Mesenchymal stem cell (in vitro differentiated cells and primary cell): ENCODE measurements at regions not wholly inside any gene's neighbourhood (a gene's known extent, or its start where the extent isn't known, plus 50 kb on each side); places are given as distances from the start of the nearest gene placed in this dataset.
"Not testable (repeated sequence)": the region's sequence is repeated elsewhere in the genome, so short reads cannot be mapped to it uniquely, and the experiment has no call there.

Source experiments
- DNase-seq: peaks from one replicate; pipeline ENCODE4 v3.0.0-alpha.2; 2013
- H2AFZ ChIP-seq: one replicate; pipeline ENCODE4 v1.6.1; 2013; ENCODE audit warnings: low read depth, mild to moderate bottlenecking, control low read depth, inconsistent platforms, low read length, moderate library complexity
- H2AK5ac ChIP-seq: 2 replicates; pipeline ENCODE4 v1.6.1; 2013; ENCODE audit warnings: low read length, moderate library complexity, mild to moderate bottlenecking, inconsistent platforms; ENCODE audit not compliant: severe bottlenecking
- H2BK120ac ChIP-seq: one replicate; pipeline ENCODE4 v1.6.1; 2013; ENCODE audit warnings: low read depth, mild to moderate bottlenecking, inconsistent platforms, low read length, moderate library complexity
- H2BK12ac ChIP-seq, 2 experiments: one replicate each; pipeline ENCODE4 v1.6.1; 2013; ENCODE audit warnings: inconsistent platforms in 2 of 2, low read length in 2 of 2, mild to moderate bottlenecking in 2 of 2, moderate library complexity in 2 of 2, control low read depth in 1 of 2
- H2BK15ac ChIP-seq: one replicate; pipeline ENCODE4 v1.6.1; 2013; ENCODE audit warnings: mild to moderate bottlenecking, low read depth, inconsistent platforms; ENCODE audit not compliant: poor library complexity, severe bottlenecking
- H2BK5ac ChIP-seq: 2 replicates; pipeline ENCODE4 v1.6.1; 2013; ENCODE audit warnings: low read depth, mild to moderate bottlenecking, low read length, control low read depth, inconsistent platforms; ENCODE audit not compliant: poor library complexity, severe bottlenecking
- H3K14ac ChIP-seq, 2 experiments: one replicate each; pipeline ENCODE4 v1.6.1; 2013; ENCODE audit warnings: inconsistent platforms in 2 of 2, low read length in 2 of 2, control low read depth in 1 of 2, mild to moderate bottlenecking in 1 of 2, moderate library complexity in 1 of 2
- H3K18ac ChIP-seq, 2 experiments: one replicate each; pipeline ENCODE4 v1.6.1; 2013; ENCODE audit warnings: inconsistent platforms in 2 of 2, low read length in 2 of 2, control low read depth in 1 of 2, low read depth in 1 of 2, mild to moderate bottlenecking in 1 of 2
- H3K23ac ChIP-seq, 2 experiments: one replicate each; pipeline ENCODE4 v1.6.1; 2013; ENCODE audit warnings: inconsistent platforms in 2 of 2, low read length in 2 of 2, mild to moderate bottlenecking in 2 of 2, moderate library complexity in 2 of 2, control low read depth in 1 of 2
- H3K27ac ChIP-seq: 2 replicates; pipeline ENCODE4 v1.5.1; 2013; ENCODE audit warnings: mild to moderate bottlenecking, moderate library complexity, low read length, control low read depth, inconsistent platforms; ENCODE audit not compliant: poor library complexity, severe bottlenecking
- H3K27me3 ChIP-seq, 2 experiments: 2 replicates each; pipeline versions ENCODE4 v1.6.1 to v1.7.0; 2013; ENCODE audit warnings: low read length in 2 of 2, mild to moderate bottlenecking in 2 of 2, moderate library complexity in 2 of 2, control low read depth in 1 of 2, inconsistent platforms in 1 of 2; ENCODE audit not compliant: control insufficient read depth in 1 of 2, insufficient read depth in 1 of 2
- H3K36me3 ChIP-seq, 2 experiments: 2 replicates each; pipeline versions ENCODE4 v1.6.1 to v1.7.0; 2013; ENCODE audit warnings: low read length in 2 of 2, control low read depth in 1 of 2, inconsistent platforms in 1 of 2, low read depth in 1 of 2, mild to moderate bottlenecking in 1 of 2; ENCODE audit not compliant: insufficient read depth in 2 of 2, control insufficient read depth in 1 of 2
- H3K4ac ChIP-seq, 2 experiments: one replicate each; pipeline ENCODE4 v1.6.1; 2013; ENCODE audit warnings: inconsistent platforms in 2 of 2, low read length in 2 of 2, mild to moderate bottlenecking in 2 of 2, moderate library complexity in 2 of 2, control low read depth in 1 of 2, low read depth in 1 of 2
- H3K4me1 ChIP-seq: 2 replicates; pipeline ENCODE4 v1.6.1; 2013; ENCODE audit warnings: low read depth, low read length, control low read depth; ENCODE audit not compliant: control insufficient read depth, insufficient read depth
- H3K4me2 ChIP-seq: 2 replicates; pipeline ENCODE4 v1.6.1; 2013; ENCODE audit warnings: low read length, mild to moderate bottlenecking, inconsistent platforms; ENCODE audit not compliant: poor library complexity, severe bottlenecking
- H3K4me3 ChIP-seq, 2 experiments: 2 replicates each; pipeline versions ENCODE4 v1.5.1 to v1.7.0; 2013; ENCODE audit warnings: low read length in 2 of 2, mild to moderate bottlenecking in 2 of 2, control low read depth in 1 of 2, low read depth in 1 of 2; ENCODE audit not compliant: insufficient read depth in 1 of 2
- H3K79me1 ChIP-seq: replicated peaks from 2 replicates; pipeline ENCODE4 v1.6.1; 2013; ENCODE audit warnings: mild to moderate bottlenecking, control low read depth, low read length, inconsistent platforms; ENCODE audit not compliant: poor library complexity, severe bottlenecking
- H3K9ac ChIP-seq: 2 replicates; pipeline ENCODE4 v1.7.0; 2013; ENCODE audit warnings: mild to moderate bottlenecking, low read length, moderate library complexity
- H3K9me3 ChIP-seq: 2 replicates; pipeline ENCODE4 v1.7.0; 2013; ENCODE audit warnings: mild to moderate bottlenecking, low read length; ENCODE audit not compliant: control insufficient read depth
- H4K8ac ChIP-seq: one replicate; pipeline ENCODE4 v1.6.1; 2013; ENCODE audit warnings: inconsistent platforms, mild to moderate bottlenecking, low read length, moderate library complexity
- H4K91ac ChIP-seq: one replicate; pipeline ENCODE4 v1.6.1; 2013; ENCODE audit warnings: mild to moderate bottlenecking, low read length, inconsistent platforms
- WGBS: methylation state at CpG from one replicate; pipeline ENCODE4 v1.1.7; 2013; ENCODE audit warnings: mixed read lengths; 5-methylcytosine and 5-hydroxymethylcytosine counted together

DNA sequence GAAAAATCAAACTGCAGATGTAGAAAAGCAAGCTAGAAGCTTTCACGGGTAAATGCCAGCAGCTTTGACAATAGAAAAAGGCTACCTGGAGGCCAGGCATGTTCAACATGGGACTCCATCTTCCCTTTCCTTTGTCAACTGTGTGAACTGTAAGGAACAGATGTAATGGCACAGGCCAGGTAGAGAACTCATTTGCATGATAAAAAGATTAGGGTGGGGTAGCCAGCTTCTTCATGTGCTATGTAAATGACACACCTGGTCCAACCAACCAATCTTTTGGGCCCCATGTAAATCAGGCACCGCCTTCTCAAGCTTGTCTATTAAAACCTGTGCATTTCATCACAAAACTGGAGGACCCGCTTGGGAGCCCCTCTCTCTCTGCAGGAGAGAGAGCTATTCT is 686.5 kb upstream of the GOLIM4 start:
- H2AK5ac ChIP-seq = no peak overlapping the region
- 86% methylated on average over 3 of the region's 3 CpGs for whole genome bisulfite sequencing

GRCh38 chr3:168779970-168780645 is 684.4 kb upstream of the GOLIM4 start:
- H3K4me3 ChIP-seq, H3K14ac ChIP-seq, H3K18ac ChIP-seq, H3K27me3 ChIP-seq, H2AFZ ChIP-seq, H3K9ac ChIP-seq, H3K4ac ChIP-seq, H3K36me3 ChIP-seq, H4K8ac ChIP-seq, H2BK12ac ChIP-seq, H3K4me2 ChIP-seq, DNase-seq, H3K79me1 ChIP-seq, H2BK15ac ChIP-seq, H3K9me3 ChIP-seq, H3K4me1 ChIP-seq, H2AK5ac ChIP-seq, H4K91ac ChIP-seq, H2BK120ac ChIP-seq, H2BK5ac ChIP-seq, H3K23ac ChIP-seq, H3K27ac ChIP-seq: not testable (repeated sequence)
- 93% methylated on average over 27 of the region's 28 CpGs for WGBS

More for the DNA sequence above, 686.5 kb upstream of the GOLIM4 start:
- Histone ChIP-seq H3K27me3 (no peaks in the 10 kb centered on the region), H4K91ac (no peak overlapping the region), H4K8ac (no peak overlapping the region), H3K4me3 (no peak overlapping the region), H2BK5ac (no peak overlapping the region), H2BK12ac (no peak overlapping the region), H3K4me2 (no peak overlapping the region), H3K36me3 (no peaks in the 10 kb centered on the region), H3K4ac (no peak overlapping the region), H3K23ac (no peak overlapping the region), H3K4me1 (no peaks in the 10 kb centered on the region), H3K9me3 (no peaks in the 10 kb centered on the region), H3K18ac (no peak overlapping the region), H2BK15ac (no peak overlapping the region), H3K27ac (no peak overlapping the region), H3K9ac (no peak overlapping the region), H2AFZ (no peak overlapping the region), H2BK120ac (no peak overlapping the region), H3K79me1 (no peaks in the 10 kb centered on the region), H3K14ac (no peak overlapping the region)
- DNase-seq = no peak

DNA sequence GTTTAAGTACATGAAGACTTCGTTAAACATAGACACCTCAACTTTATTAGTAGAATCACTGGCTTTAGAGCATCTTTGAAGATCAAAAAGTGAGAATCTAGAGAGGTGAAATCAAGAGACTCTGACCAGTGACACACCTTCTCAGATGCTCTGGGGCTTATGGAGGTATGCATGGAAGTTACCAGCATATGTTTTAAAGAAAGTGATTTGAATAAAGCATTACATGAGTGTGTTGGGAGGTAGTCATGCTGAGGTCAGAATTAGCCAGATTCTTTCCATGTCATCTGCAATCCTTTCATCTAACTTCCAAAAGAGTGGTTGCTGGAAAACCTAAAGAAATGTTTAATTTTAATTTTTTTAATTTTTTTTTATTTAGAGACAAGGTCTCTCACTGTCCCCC is 658.0 kb upstream of the GOLIM4 start:
- WGBS = no CpG with 5 or more reads among the region's 1 CpG
- Histone ChIP-seq H3K4ac (no peak overlapping the region), H4K91ac (no peak overlapping the region), H3K4me3 (no peak overlapping the region), H2AFZ (no peak overlapping the region), H3K9me3 (no peaks in the 10 kb centered on the region), H3K4me2 (no peak overlapping the region), H3K36me3 (no peaks in the 10 kb centered on the region), H3K9ac (no peak overlapping the region), H2AK5ac (no peak overlapping the region), H3K27me3 (no peaks in the 10 kb centered on the region), H2BK5ac (no peak overlapping the region), H3K14ac (no peak overlapping the region), H3K4me1 (no peaks in the 10 kb centered on the region), H4K8ac (no peak overlapping the region), H3K27ac (no peak overlapping the region), H3K79me1 (no peaks in the 10 kb centered on the region), H2BK120ac (no peak overlapping the region), H2BK15ac (no peak overlapping the region), H2BK12ac (no peak overlapping the region), H3K23ac (no peak overlapping the region), H3K18ac (no peak overlapping the region)
- no peak for DNase-seq

GRCh38 chr3:168752339-168752738 is 656.6 kb upstream of the GOLIM4 start:
- H2BK5ac ChIP-seq = no peak overlapping the region
- no peak overlapping the region for H4K8ac ChIP-seq
- no peak overlapping the region for H3K23ac ChIP-seq
- no peak overlapping the region for H2BK15ac ChIP-seq
- H3K79me1 ChIP-seq = no peaks in the 10 kb centered on the region
- no peaks in the 10 kb centered on the region for H3K9me3 ChIP-seq
- no peak overlapping the region for H2BK120ac ChIP-seq
- H2AFZ ChIP-seq = no peak overlapping the region
- no peak overlapping the region for H3K4ac ChIP-seq
- H3K27me3 ChIP-seq = no peaks in the 10 kb centered on the region
- H3K9ac ChIP-seq = no peak overlapping the region
- no peak for DNase-seq
- H3K27ac ChIP-seq = no peak overlapping the region
- H3K36me3 ChIP-seq = no peaks in the 10 kb centered on the region
- H3K4me3 ChIP-seq = no peak overlapping the region
- no peak overlapping the region for H3K18ac ChIP-seq
- no peak overlapping the region for H3K4me2 ChIP-seq
- H3K14ac ChIP-seq = no peak overlapping the region
- H3K4me1 ChIP-seq = no peaks in the 10 kb centered on the region
- H2BK12ac ChIP-seq = no peak overlapping the region
- no peak overlapping the region for H2AK5ac ChIP-seq
- no peak overlapping the region for H4K91ac ChIP-seq
